ENCODE measurements at regions not wholly inside any gene's neighbourhood (a gene's known extent, or its start where the extent isn't known, plus 50 kb on each side); places are given as distances from the start of the nearest gene placed in this dataset.

DNA sequence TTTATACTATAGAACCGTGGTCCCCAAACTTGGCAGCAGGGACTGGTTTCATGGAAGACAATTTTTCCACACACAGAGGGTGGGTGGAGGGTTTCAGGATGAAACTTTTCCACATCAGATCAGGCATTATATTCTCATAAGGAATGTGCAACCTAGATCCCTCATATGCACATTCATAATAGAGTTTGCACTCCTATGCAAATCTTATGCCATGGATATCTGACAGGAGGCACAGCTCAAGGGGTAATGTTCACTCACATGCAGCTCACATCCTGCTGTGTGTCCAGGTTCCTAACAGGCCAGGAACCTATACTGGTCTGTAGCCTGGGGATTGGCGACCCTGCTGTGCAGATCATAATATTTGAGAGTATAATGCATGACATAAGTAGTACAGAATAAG is 1802.2 kb upstream of the ACO1 start:
- TF ChIP-seq MAX (IDR thresholded peaks at IDR 0.05; ENCODE audit: insufficient read depth, insufficient read length) (no peak), EZH2 (IDR thresholded peaks at IDR 0.05; ENCODE audit: borderline replicate concordance, low read depth, low read length, severe bottlenecking) (no peak)
